Stimulated activated CD4-positive, alpha-beta T cell treated with anti-CD3 and anti-CD28 coated beads, Interleukin-1b, Interleukin-23, amount 100 ng/mL, for 1 hour (primary cell): ENCODE measurements at regions not wholly inside any gene's neighbourhood (a gene's known extent, or its start where the extent isn't known, plus 50 kb on each side); places are given as distances from the start of the nearest gene placed in this dataset.
A peak's percentile ranks its signal among the peaks of the same experiment; 100 is the strongest.

Source experiments
- DNase-seq, 2 donors: peaks; one replicate each; pipeline ENCODE4 v3.0.0-alpha.2; 2020; ENCODE audit warnings: low read depth in 2 of 2

- no peak for DNase-seq
Measured at GRCh38 chr15:69735121-69735520, 282.5 kb downstream of the RPLP1 start.

GRCh38 chr15:69736161-69736560 lies 283.5 kb downstream of the RPLP1 start:
- no peak for DNase-seq

GRCh38 chr15:69737916-69738315 lies 285.3 kb downstream of the RPLP1 start:
- no peak for DNase-seq

GRCh38 chr15:69740684-69741083 lies 288.1 kb downstream of the RPLP1 start:
- DNase-seq: no peak

GRCh38 chr15:69742361-69742760 lies 289.7 kb downstream of the RPLP1 start:
- no peak for DNase-seq

GRCh38 chr15:69743091-69743490 lies 290.5 kb downstream of the RPLP1 start:
- no peak for DNase-seq

GRCh38 chr15:69744391-69745162 lies 292.0 kb downstream of the RPLP1 start:
- DNase-seq: no peak

- no peak for DNase-seq
Measured at GRCh38 chr15:69747193-69747592, 294.6 kb downstream of the RPLP1 start.

- no peak for DNase-seq
Measured at GRCh38 chr15:69748131-69748530, 295.5 kb downstream of the RPLP1 start.

GRCh38 chr15:69748576-69749185 lies 296.1 kb downstream of the RPLP1 start:
- no peak for DNase-seq

- DNase-seq: no peak
Measured at GRCh38 chr15:69749274-69749673, 296.7 kb downstream of the RPLP1 start.

GRCh38 chr15:69749797-69750196 lies 297.2 kb downstream of the RPLP1 start:
- no peak for DNase-seq

GRCh38 chr15:69750253-69750652 lies 297.6 kb downstream of the RPLP1 start:
- DNase-seq: no peak

- no peak for DNase-seq
Measured at GRCh38 chr15:69751147-69751546, 298.5 kb downstream of the RPLP1 start.

- no peak for DNase-seq
Measured at GRCh38 chr15:69751566-69751965, 298.9 kb downstream of the RPLP1 start.

- no peak for DNase-seq
Measured at GRCh38 chr15:69753867-69754266, 301.2 kb downstream of the RPLP1 start.

GRCh38 chr15:69754313-69754712 lies 301.7 kb downstream of the RPLP1 start:
- no peak for DNase-seq

- peak; percentile 32 to 59 for DNase-seq
Measured at GRCh38 chr15:69755551-69756310, 303.1 kb downstream of the RPLP1 start.

- no peak for DNase-seq
Measured at GRCh38 chr15:69756440-69756839, 303.8 kb downstream of the RPLP1 start.

GRCh38 chr15:69757186-69757585 lies 304.6 kb downstream of the RPLP1 start:
- DNase-seq: peak in 1 of 2 donors; percentile 39

GRCh38 chr15:69758291-69758771 lies 305.7 kb downstream of the RPLP1 start:
- no peak for DNase-seq
